ENCODE measurements at regions not wholly inside any gene's neighbourhood (a gene's known extent, or its start where the extent isn't known, plus 50 kb on each side); places are given as distances from the start of the nearest gene placed in this dataset.

DNA sequence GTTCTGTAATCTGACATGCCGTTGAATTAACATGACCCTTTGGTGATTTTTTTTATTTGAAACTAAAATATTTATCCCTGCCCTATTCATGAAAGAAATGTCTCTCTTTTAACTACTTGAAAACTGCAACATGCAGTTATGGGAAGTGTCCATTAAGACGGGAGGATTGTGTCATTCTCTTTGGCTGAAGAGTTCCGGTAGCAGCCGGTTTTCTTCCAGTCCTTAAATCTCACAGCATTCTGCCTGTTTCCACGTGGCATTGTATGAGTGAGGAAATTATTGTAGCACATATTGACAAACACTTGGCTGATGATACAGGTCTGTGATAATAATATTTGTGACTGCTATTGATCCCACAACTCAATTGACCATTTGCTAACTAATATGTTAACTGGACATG lies 509.6 kb upstream of the POU3F3 start:
- Histone ChIP-seq H3K27ac (ENCODE audit: low read depth, low read length) (no peak overlapping the region), H3K27me3 (ENCODE audit: control insufficient read depth, insufficient read depth, low read length) (no peaks in the 10 kb centered on the region), H3K36me3 (ENCODE audit: control insufficient read depth, insufficient read depth, low read length) (no peaks in the 10 kb centered on the region), H3K9me3 (ENCODE audit: control insufficient read depth, insufficient read depth, low read length) (no peaks in the 10 kb centered on the region), H3K9ac (ENCODE audit: low read depth, low read length) (no peak overlapping the region), H3K4me1 (ENCODE audit: control insufficient read depth, insufficient read depth, low read length) (peaks cover 13% of the 10 kb centered on the region), H3K4me3 (ENCODE audit: low read depth, low read length) (no peak overlapping the region)

DNA sequence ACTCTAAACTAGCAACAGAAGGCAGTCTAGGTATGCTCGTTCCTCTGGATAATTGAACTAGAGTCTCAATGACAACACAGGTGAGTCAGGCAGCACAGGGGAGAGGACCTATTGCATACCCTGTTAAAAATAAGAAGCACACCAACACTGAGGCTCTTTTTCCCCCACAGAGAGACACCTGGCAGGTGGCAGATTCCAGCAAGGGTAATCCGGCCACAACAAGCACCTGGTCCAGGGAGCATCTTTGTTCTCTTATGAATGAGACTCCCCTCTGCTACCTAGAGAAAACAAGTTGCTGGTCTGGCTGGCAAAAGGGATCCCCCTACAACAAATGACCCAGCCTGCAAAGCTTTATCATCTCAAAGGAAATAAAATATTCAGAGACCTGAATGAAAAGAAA lies 508.9 kb upstream of the POU3F3 start:
- Histone ChIP-seq H3K36me3 (ENCODE audit: control insufficient read depth, insufficient read depth, low read length) (no peaks in the 10 kb centered on the region), H3K9me3 (ENCODE audit: control insufficient read depth, insufficient read depth, low read length) (no peaks in the 10 kb centered on the region), H3K9ac (ENCODE audit: low read depth, low read length) (peak overlapping the region; percentile 22; the same call in 1 of the 2 replicates), H3K27ac (ENCODE audit: low read depth, low read length) (no peak overlapping the region), H3K27me3 (ENCODE audit: control insufficient read depth, insufficient read depth, low read length) (no peaks in the 10 kb centered on the region), H3K4me1 (ENCODE audit: control insufficient read depth, insufficient read depth, low read length) (peaks cover 13% of the 10 kb centered on the region), H3K4me3 (ENCODE audit: low read depth, low read length) (no peak overlapping the region)

- Histone ChIP-seq H3K4me3 (ENCODE audit: low read depth, low read length) (no peak overlapping the region), H3K4me1 (ENCODE audit: control insufficient read depth, insufficient read depth, low read length) (no peaks in the 10 kb centered on the region), H3K9ac (ENCODE audit: low read depth, low read length) (no peak overlapping the region), H3K27ac (ENCODE audit: low read depth, low read length) (no peak overlapping the region), H3K27me3 (ENCODE audit: control insufficient read depth, insufficient read depth, low read length) (no peaks in the 10 kb centered on the region), H3K9me3 (ENCODE audit: control insufficient read depth, insufficient read depth, low read length) (no peaks in the 10 kb centered on the region), H3K36me3 (ENCODE audit: control insufficient read depth, insufficient read depth, low read length) (no peaks in the 10 kb centered on the region)
These were observed 495.8 kb upstream of the POU3F3 start for GRCh38 chr2:104358122-104358521.

DNA sequence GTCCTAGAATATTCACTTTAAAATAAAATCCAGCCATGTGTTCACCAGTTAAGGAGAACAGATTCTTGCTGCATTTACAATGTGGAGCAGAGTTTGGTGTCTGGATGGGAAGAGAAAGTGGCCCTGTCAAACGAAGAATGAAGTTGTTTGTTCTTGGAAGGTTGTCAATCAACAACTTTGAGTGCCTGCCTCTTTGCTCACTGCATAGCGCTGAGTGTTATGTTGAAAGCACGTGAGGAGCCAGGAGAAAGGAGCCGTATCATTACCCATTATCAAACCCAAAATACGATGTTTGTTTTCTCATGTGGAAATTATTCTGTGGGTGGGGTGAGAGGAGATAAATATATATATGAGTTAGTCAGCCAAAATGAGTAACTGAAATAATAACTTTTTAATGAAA lies 492.5 kb upstream of the POU3F3 start:
- H3K4me3 ChIP-seq (ENCODE audit: low read depth, low read length) = no peak overlapping the region
- H3K27ac ChIP-seq (ENCODE audit: low read depth, low read length) = no peak overlapping the region
- no peaks in the 10 kb centered on the region for H3K36me3 ChIP-seq (ENCODE audit: control insufficient read depth, insufficient read depth, low read length)
- H3K9ac ChIP-seq (ENCODE audit: low read depth, low read length) = no peak overlapping the region
- H3K27me3 ChIP-seq (ENCODE audit: control insufficient read depth, insufficient read depth, low read length) = no peaks in the 10 kb centered on the region
- no peaks in the 10 kb centered on the region for H3K9me3 ChIP-seq (ENCODE audit: control insufficient read depth, insufficient read depth, low read length)
- no peaks in the 10 kb centered on the region for H3K4me1 ChIP-seq (ENCODE audit: control insufficient read depth, insufficient read depth, low read length)

- no peak overlapping the region for H3K27ac ChIP-seq (ENCODE audit: low read depth, low read length)
- H3K27me3 ChIP-seq (ENCODE audit: control insufficient read depth, insufficient read depth, low read length) = no peaks in the 10 kb centered on the region
- H3K4me1 ChIP-seq (ENCODE audit: control insufficient read depth, insufficient read depth, low read length) = peaks cover 9% of the 10 kb centered on the region; the same call in 1 of the 2 replicates
- H3K9ac ChIP-seq (ENCODE audit: low read depth, low read length) = no peak overlapping the region
- no peak overlapping the region for H3K4me3 ChIP-seq (ENCODE audit: low read depth, low read length)
- H3K9me3 ChIP-seq (ENCODE audit: control insufficient read depth, insufficient read depth, low read length) = no peaks in the 10 kb centered on the region
- H3K36me3 ChIP-seq (ENCODE audit: control insufficient read depth, insufficient read depth, low read length) = no peaks in the 10 kb centered on the region
These were observed 485.8 kb upstream of the POU3F3 start for GRCh38 chr2:104368089-104368488.

DNA sequence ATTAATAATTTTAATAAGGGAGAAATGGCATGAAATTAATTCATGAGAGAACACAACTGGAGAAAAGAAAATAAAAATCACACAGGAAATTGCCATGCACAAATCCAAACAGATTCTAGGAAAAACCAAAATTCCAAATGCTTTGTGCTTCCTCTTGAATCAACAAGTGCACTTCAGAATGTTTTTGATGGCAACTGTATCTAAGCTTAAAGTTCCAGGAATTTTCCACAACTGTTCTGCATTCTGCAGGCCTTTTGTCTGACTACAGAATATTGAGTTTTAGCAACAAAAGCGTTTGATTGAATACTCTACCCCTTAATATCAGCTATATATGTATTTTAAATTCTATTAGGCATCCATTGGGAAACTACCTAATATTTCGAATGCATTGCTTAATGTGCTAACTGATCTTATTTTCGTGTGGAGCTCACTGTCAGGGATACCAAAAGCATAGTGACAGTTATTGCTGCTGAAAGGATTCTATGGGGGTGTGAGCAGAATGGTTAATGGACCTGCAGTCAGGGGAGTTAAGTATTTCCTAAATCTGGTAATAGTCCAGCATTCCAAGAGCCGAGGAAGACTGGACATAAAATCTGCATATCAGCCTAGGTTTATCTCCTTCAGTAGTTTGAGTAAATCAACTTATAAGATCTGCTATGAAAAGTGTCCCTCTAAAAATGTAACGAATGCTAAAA lies 482.7 kb upstream of the POU3F3 start:
- Histone ChIP-seq H3K36me3 (ENCODE audit: control insufficient read depth, insufficient read depth, low read length) (no peaks in the 10 kb centered on the region), H3K27me3 (ENCODE audit: control insufficient read depth, insufficient read depth, low read length) (no peaks in the 10 kb centered on the region), H3K9ac (ENCODE audit: low read depth, low read length) (no peak overlapping the region), H3K4me1 (ENCODE audit: control insufficient read depth, insufficient read depth, low read length) (peaks cover 13% of the 10 kb centered on the region), H3K4me3 (ENCODE audit: low read depth, low read length) (no peak overlapping the region), H3K9me3 (ENCODE audit: control insufficient read depth, insufficient read depth, low read length) (no peaks in the 10 kb centered on the region), H3K27ac (ENCODE audit: low read depth, low read length) (no peak overlapping the region)

DNA sequence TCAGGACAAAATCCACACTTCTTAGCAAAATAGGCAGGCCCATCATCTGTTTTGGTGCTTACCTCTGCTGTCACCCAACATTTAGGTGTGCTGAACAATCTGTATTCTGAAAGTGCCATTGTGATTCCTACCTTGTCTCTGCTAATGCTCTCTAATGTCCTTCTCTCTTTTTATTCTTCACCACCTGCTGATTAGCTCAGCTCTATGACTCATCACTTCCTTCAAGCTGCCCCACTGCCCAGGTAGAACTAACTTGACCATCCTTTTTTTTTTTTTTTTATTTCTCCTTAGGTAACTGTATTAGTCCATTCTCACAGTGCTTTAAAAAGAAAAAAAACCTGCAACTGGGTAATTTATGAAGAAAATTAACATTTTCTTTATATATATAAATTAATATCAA lies 478.7 kb upstream of the POU3F3 start:
- no peak overlapping the region for H3K9ac ChIP-seq (ENCODE audit: low read depth, low read length)

GRCh38 chr2:104378853-104379374 lies 475.0 kb upstream of the POU3F3 start:
- no peaks in the 10 kb centered on the region for H3K27me3 ChIP-seq (ENCODE audit: control insufficient read depth, insufficient read depth, low read length)
- no peak overlapping the region for H3K9ac ChIP-seq (ENCODE audit: low read depth, low read length)
- peaks cover 9% of the 10 kb centered on the region for H3K4me1 ChIP-seq (ENCODE audit: control insufficient read depth, insufficient read depth, low read length)
- H3K27ac ChIP-seq (ENCODE audit: low read depth, low read length) = no peak overlapping the region
- no peaks in the 10 kb centered on the region for H3K9me3 ChIP-seq (ENCODE audit: control insufficient read depth, insufficient read depth, low read length)
- H3K36me3 ChIP-seq (ENCODE audit: control insufficient read depth, insufficient read depth, low read length) = no peaks in the 10 kb centered on the region
- peak overlapping the region; percentile 49 for H3K4me3 ChIP-seq (ENCODE audit: low read depth, low read length)

More for the DNA sequence above, 478.7 kb upstream of the POU3F3 start:
- Histone ChIP-seq H3K4me3 (ENCODE audit: low read depth, low read length) (no peak overlapping the region), H3K4me1 (ENCODE audit: control insufficient read depth, insufficient read depth, low read length) (peaks cover 18% of the 10 kb centered on the region), H3K9me3 (ENCODE audit: control insufficient read depth, insufficient read depth, low read length) (no peaks in the 10 kb centered on the region), H3K36me3 (ENCODE audit: control insufficient read depth, insufficient read depth, low read length) (no peaks in the 10 kb centered on the region), H3K27me3 (ENCODE audit: control insufficient read depth, insufficient read depth, low read length) (no peaks in the 10 kb centered on the region), H3K27ac (ENCODE audit: low read depth, low read length) (no peak overlapping the region)

DNA sequence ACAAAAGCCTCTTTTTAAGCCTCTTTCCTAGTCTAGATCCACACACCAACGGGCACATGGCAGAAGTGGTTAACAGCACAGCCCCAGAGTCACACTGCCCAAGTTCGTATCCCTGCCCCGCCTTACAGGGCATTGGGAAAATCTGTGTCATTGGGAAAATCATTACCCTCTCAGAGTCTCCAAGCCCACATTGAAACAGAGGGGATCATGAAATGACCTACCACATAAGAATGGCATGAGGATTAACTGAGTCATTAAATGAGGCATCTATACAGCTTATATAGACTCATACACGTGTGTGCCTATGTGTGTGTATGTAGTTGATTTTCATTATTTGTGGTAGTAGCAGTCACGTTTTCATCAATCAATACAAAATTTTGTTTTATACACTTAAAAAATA lies 469.0 kb upstream of the POU3F3 start:
- Histone ChIP-seq H3K27ac (ENCODE audit: low read depth, low read length) (no peak overlapping the region), H3K9me3 (ENCODE audit: control insufficient read depth, insufficient read depth, low read length) (no peaks in the 10 kb centered on the region), H3K9ac (ENCODE audit: low read depth, low read length) (no peak overlapping the region), H3K27me3 (ENCODE audit: control insufficient read depth, insufficient read depth, low read length) (no peaks in the 10 kb centered on the region), H3K36me3 (ENCODE audit: control insufficient read depth, insufficient read depth, low read length) (no peaks in the 10 kb centered on the region), H3K4me1 (ENCODE audit: control insufficient read depth, insufficient read depth, low read length) (no peaks in the 10 kb centered on the region; the same call in 1 of the 2 replicates), H3K4me3 (ENCODE audit: low read depth, low read length) (no peak overlapping the region)

GRCh38 chr2:104385743-104386142 lies 468.2 kb upstream of the POU3F3 start:
- Histone ChIP-seq H3K9ac (ENCODE audit: low read depth, low read length) (no peak overlapping the region), H3K36me3 (ENCODE audit: control insufficient read depth, insufficient read depth, low read length) (no peaks in the 10 kb centered on the region), H3K4me1 (ENCODE audit: control insufficient read depth, insufficient read depth, low read length) (no peaks in the 10 kb centered on the region; the same call in 1 of the 2 replicates), H3K9me3 (ENCODE audit: control insufficient read depth, insufficient read depth, low read length) (no peaks in the 10 kb centered on the region), H3K4me3 (ENCODE audit: low read depth, low read length) (no peak overlapping the region), H3K27me3 (ENCODE audit: control insufficient read depth, insufficient read depth, low read length) (no peaks in the 10 kb centered on the region), H3K27ac (ENCODE audit: low read depth, low read length) (no peak overlapping the region)

DNA sequence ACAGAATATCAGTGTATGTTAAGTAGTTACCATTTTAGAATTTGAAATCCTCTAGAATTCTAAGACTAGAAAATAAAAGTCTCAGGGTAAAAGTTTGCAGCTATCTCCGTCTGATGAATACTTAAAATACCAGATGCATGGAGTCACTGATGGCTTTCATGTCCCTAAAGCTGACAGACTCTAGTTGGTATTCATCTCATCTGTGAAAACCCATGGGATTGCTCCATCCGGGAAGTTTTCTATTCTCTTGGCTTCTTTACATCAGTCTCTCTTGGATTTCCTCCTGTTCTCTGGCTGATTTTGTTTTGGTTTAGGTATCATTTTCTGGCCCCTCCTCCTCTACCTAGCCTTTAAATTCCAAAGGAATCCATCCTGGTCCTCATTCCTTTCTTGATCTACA lies 465.6 kb upstream of the POU3F3 start:
- Histone ChIP-seq H3K4me1 (ENCODE audit: control insufficient read depth, insufficient read depth, low read length) (no peaks in the 10 kb centered on the region; the same call in 1 of the 2 replicates), H3K9ac (ENCODE audit: low read depth, low read length) (no peak overlapping the region), H3K4me3 (ENCODE audit: low read depth, low read length) (no peak overlapping the region), H3K27me3 (ENCODE audit: control insufficient read depth, insufficient read depth, low read length) (no peaks in the 10 kb centered on the region), H3K36me3 (ENCODE audit: control insufficient read depth, insufficient read depth, low read length) (no peaks in the 10 kb centered on the region), H3K9me3 (ENCODE audit: control insufficient read depth, insufficient read depth, low read length) (no peaks in the 10 kb centered on the region), H3K27ac (ENCODE audit: low read depth, low read length) (no peak overlapping the region)
